Activated CD4-positive, alpha-beta T cell treated with anti-CD3 and anti-CD28 coated beads for 4 hours (primary cell): ENCODE measurements at regions not wholly inside any gene's neighbourhood (a gene's known extent, or its start where the extent isn't known, plus 50 kb on each side); places are given as distances from the start of the nearest gene placed in this dataset.
A peak's percentile ranks its signal among the peaks of the same experiment; 100 is the strongest.
"Not testable (repeated sequence)": the region's sequence is repeated elsewhere in the genome, so short reads cannot be mapped to it uniquely, and the experiment has no call there.

Experiments
- DNase-seq, 2 donors: peaks; one replicate each; pipeline ENCODE4 v3.0.0-alpha.2; 2020

DNA sequence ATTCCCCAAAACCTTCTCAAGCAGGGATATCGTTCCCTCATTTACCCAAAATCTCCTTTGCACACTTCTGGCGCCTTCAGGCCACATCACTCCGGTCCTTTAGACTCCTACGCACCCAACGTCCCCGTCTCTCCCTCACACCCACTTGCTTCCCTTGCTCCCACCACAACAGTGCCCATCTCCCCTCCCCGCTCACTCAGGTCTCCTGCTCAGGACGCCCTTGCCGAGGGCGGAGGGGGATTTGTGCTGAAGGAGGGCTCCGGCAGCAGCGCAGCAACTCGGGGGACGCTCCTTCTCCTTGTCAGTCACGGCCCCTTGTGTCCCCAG is 71.6 kb downstream of the PCMTD2 start:
- DNase-seq, result not testable (repeated sequence)

DNA sequence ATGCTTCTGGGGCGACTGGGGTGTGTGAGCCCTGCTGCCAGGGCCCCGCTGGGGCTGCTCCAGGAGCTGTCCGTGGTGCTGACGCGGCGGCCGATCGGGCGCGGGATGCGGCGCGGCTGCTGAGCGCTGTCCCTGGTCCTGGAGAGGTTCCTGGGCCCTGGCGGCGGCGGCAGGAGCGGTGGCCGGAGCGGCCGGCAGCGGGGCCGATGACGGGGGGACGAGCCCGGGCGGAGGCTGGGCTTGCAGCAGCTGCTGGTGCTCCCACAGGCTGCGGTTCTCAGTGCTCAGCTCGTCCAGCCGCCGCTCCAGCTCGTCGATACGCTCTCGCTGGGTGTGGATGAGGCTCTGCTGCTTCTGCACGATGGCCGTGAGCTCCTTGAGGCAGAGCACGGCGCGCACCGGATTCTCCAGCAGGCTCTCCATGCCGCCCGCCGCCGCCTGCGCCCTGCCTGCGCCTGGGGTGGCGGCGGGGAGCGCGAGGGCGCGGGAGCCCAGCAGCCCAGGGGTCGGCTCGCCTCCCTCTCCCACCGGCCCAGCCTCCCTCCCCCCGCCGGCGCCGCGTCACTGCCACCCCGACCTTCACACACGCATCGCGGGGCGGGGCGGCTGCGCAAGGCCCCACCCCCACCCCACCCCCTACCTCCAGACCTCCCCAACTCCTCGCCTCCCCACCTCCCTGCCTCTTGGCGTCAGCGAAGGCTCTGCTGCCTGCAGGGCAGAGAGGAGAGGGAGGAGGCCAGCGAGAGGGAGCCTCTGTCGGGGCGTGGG is 72.2 kb downstream of the PCMTD2 start:
- peak in 1 of 2 donors; percentile 18 for DNase-seq

DNA sequence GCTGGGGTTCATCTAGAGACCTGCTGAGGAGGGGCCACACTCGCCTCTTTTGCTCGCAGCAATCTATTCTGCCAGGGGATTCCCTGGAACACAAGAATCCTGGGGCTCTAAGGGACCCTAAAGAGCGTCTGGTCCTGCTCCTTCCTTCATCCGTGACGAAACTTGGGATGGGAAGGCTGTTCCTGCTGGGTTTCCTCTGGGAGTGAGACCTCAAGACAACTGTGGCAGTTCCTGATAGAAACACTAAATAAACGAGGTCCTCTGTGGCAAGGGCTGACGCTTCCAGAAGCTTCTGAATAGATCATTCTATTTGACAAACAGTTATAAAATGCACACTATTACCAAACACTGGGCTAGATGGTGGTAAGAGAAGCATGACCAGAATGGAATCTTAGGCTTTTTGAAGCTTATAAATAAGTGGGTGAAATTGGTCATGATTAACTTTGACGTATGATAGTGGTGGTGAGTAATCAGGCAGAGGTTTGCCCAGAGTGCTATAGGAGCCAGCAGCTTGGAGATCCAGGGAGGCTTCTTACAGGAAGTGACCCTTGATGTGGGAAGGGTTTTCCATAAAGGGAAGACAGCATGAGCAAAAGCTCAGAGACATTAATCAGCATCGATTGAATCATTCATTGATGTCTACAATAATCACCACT is 73.2 kb downstream of the PCMTD2 start:
- DNase-seq, result not testable (repeated sequence)

DNA sequence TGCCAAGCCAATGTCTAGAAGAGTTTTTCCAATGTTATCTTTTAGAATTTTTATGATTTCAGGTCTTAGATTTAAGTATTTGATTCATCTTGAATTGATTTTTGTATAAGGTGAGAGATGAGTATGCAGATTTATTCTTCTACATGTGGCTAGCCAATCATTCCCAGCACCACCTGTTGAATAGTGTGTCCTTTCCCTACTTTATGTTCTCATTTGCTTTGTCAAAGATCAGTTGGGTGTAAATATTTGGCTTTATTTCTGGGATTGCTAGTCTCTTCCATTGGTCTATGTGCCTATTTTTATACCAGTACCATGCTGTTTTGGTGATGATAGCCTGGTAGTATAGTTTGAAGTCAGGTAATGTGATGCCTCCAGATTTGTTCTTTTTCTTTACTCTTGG is 77.1 kb downstream of the PCMTD2 start:
- DNase-seq, result not testable (repeated sequence)
